Uterus (tissue), 2 donors: ENCODE measurements at regions not wholly inside any gene's neighbourhood (a gene's known extent, or its start where the extent isn't known, plus 50 kb on each side); places are given as distances from the start of the nearest gene placed in this dataset.

ENCODE experiments used
- CTCF ChIP-seq, 4 experiments: fragments of 200-600 bp in 2 of 4; fragments of 450-650 bp in 2 of 4; sonication (generic) in 2 of 4; IDR thresholded peaks; one replicate each; pipeline ENCODE4 v1.5.1; 2016 to 2019; ENCODE audit warnings: antibody characterized with exemption in 4 of 4, mild to moderate bottlenecking in 2 of 4, moderate library complexity in 1 of 4
- POLR2A ChIP-seq, 2 donors: fragments of 450-650 bp; IDR thresholded peaks; one replicate each; pipeline ENCODE4 v1.6.1; 2016; ENCODE audit warnings: antibody characterized with exemption in 2 of 2, mild to moderate bottlenecking in 1 of 2, moderate library complexity in 1 of 2

GRCh38 chr14:42523666-42524065, 917.0 kb downstream of the LRFN5 start:
- no peak for TF ChIP-seq CTCF (IDR thresholded peaks at IDR 0.05)
- TF ChIP-seq POLR2A (IDR thresholded peaks at IDR 0.05), result no peak
